SH-SY5Y (cell line): ENCODE measurements at regions not wholly inside any gene's neighbourhood (a gene's known extent, or its start where the extent isn't known, plus 50 kb on each side); places are given as distances from the start of the nearest gene placed in this dataset.

Experiments
- GATA2 ChIP-seq: IDR thresholded peaks from 2 replicates; pipeline ENCODE4 v1.6.1; 2011; ENCODE audit warnings: mild to moderate bottlenecking, low read depth, low read length
- GATA3 ChIP-seq: IDR thresholded peaks from 2 replicates; pipeline ENCODE4 v1.6.1; 2011; ENCODE audit warnings: low read depth, mild to moderate bottlenecking, low read length, moderate library complexity

GRCh38 chr3:106700981-106701380, 676.3 kb upstream of the CCDC54 start:
- TF ChIP-seq GATA2 = no peak
- TF ChIP-seq GATA3 = no peak
